ENCODE measurements at regions not wholly inside any gene's neighbourhood (a gene's known extent, or its start where the extent isn't known, plus 50 kb on each side); places are given as distances from the start of the nearest gene placed in this dataset.

- Histone ChIP-seq H3K79me2 (ENCODE audit: low read depth) (no peaks in the 10 kb centered on the region), H3K27ac (no peak overlapping the region), H3F3A (ENCODE audit: low read depth) (no peaks in the 10 kb centered on the region), H2AFZ (replicated peaks) (no peak overlapping the region), H3K4me2 (no peak overlapping the region), H3K36me3 (no peaks in the 10 kb centered on the region), H3K4me1 (no peaks in the 10 kb centered on the region), H4K20me1 (ENCODE audit: low read depth) (no peaks in the 10 kb centered on the region), H3K9me3 (ENCODE audit: low read depth) (no peaks in the 10 kb centered on the region), H3K9ac (no peak overlapping the region), H3K4me3 (no peak overlapping the region), H3K27me3 (peaks cover 3% of the 10 kb centered on the region)
- Mint-ChIP-seq H3K36me3 (no peaks in the 10 kb centered on the region), H3K27ac (no peak overlapping the region), H3K4me3 (no peak overlapping the region), H3K4me1 (peaks cover 14% of the 10 kb centered on the region), H3K27me3 (ENCODE audit: insufficient read depth, low read depth) (peaks cover 5% of the 10 kb centered on the region), H3K9me3 (no peaks in the 10 kb centered on the region)
- no peak for DNase-seq (ENCODE audit: low spot score)
- TF ChIP-seq EZH2phosphoT487 (IDR thresholded peaks at IDR 0.05) (no peak), CTCF (IDR thresholded peaks at IDR 0.05) (no peak), EZH2 (IDR thresholded peaks at IDR 0.05) (no peak)
Observed at GRCh38 chr6:108757357-108757756, 90.9 kb upstream of the ARMC2 start.

- H3K4me3 ChIP-seq: no peak overlapping the region
- H3K27me3 Mint-ChIP-seq (ENCODE audit: insufficient read depth, low read depth): peaks cover 10% of the 10 kb centered on the region
- H3K4me1 Mint-ChIP-seq: peaks cover 8% of the 10 kb centered on the region
- H3F3A ChIP-seq (ENCODE audit: low read depth): no peaks in the 10 kb centered on the region
- H3K27me3 ChIP-seq: peaks cover 18% of the 10 kb centered on the region
- H3K9ac ChIP-seq: no peak overlapping the region
- no peaks in the 10 kb centered on the region for H3K79me2 ChIP-seq (ENCODE audit: low read depth)
- DNase-seq (ENCODE audit: low spot score): no peak
- no peak overlapping the region for H3K27ac Mint-ChIP-seq
- no peaks in the 10 kb centered on the region for H4K20me1 ChIP-seq (ENCODE audit: low read depth)
- no peaks in the 10 kb centered on the region for H3K36me3 Mint-ChIP-seq
- H3K9me3 Mint-ChIP-seq: no peaks in the 10 kb centered on the region
- no peaks in the 10 kb centered on the region for H3K36me3 ChIP-seq
- H3K4me2 ChIP-seq: no peak overlapping the region
- TF ChIP-seq EZH2phosphoT487 (IDR thresholded peaks at IDR 0.05) (no peak), EZH2 (IDR thresholded peaks at IDR 0.05) (no peak), CTCF (IDR thresholded peaks at IDR 0.05) (no peak)
- H3K27ac ChIP-seq: no peak overlapping the region
- no peaks in the 10 kb centered on the region for H3K9me3 ChIP-seq (ENCODE audit: low read depth)
- no peak overlapping the region for H3K4me3 Mint-ChIP-seq
- no peaks in the 10 kb centered on the region for H3K4me1 ChIP-seq
- no peak overlapping the region for H2AFZ ChIP-seq (replicated peaks)
Observed at GRCh38 chr6:108758884-108759283, 89.3 kb upstream of the ARMC2 start.

GRCh38 chr6:108760126-108761050 lies 87.8 kb upstream of the ARMC2 start:
- Histone ChIP-seq H3K27me3 (peaks cover 33% of the 10 kb centered on the region), H3K4me2 (no peak overlapping the region), H4K20me1 (ENCODE audit: low read depth) (no peaks in the 10 kb centered on the region), H3K36me3 (no peaks in the 10 kb centered on the region), H3K9ac (no peak overlapping the region), H3F3A (ENCODE audit: low read depth) (no peaks in the 10 kb centered on the region), H2AFZ (replicated peaks) (no peak overlapping the region), H3K9me3 (ENCODE audit: low read depth) (no peaks in the 10 kb centered on the region), H3K27ac (no peak overlapping the region), H3K4me3 (no peak overlapping the region), H3K79me2 (ENCODE audit: low read depth) (no peaks in the 10 kb centered on the region), H3K4me1 (no peaks in the 10 kb centered on the region)
- no peak for TF ChIP-seq EZH2phosphoT487 (IDR thresholded peaks at IDR 0.05)
- TF ChIP-seq CTCF (IDR thresholded peaks at IDR 0.05): no peak
- no peak for TF ChIP-seq EZH2 (IDR thresholded peaks at IDR 0.05)
- Mint-ChIP-seq H3K9me3 (no peaks in the 10 kb centered on the region), H3K36me3 (no peaks in the 10 kb centered on the region), H3K4me3 (no peak overlapping the region), H3K27ac (peak overlapping the region; percentile 65), H3K27me3 (ENCODE audit: insufficient read depth, low read depth) (peaks cover 11% of the 10 kb centered on the region), H3K4me1 (peaks cover 8% of the 10 kb centered on the region)
- no peak for DNase-seq (ENCODE audit: low spot score)

Measured in neural progenitor cell (in vitro differentiated cells).